Transverse colon (tissue), 4 donors: ENCODE measurements at regions not wholly inside any gene's neighbourhood (a gene's known extent, or its start where the extent isn't known, plus 50 kb on each side); places are given as distances from the start of the nearest gene placed in this dataset.

Experiments used
- DNase-seq: peaks from one replicate; pipeline ENCODE4 v3.0.0-alpha.2; 2019
- H3K27ac ChIP-seq, 4 donors: fragments of 200-600 bp; sonication (generic); 2 replicates each; pipeline ENCODE4 v1.5.1; 2016 to 2018; ENCODE audit warnings: inconsistent platforms in 4 of 4
- H3K27me3 ChIP-seq: fragments of 200-600 bp; sonication (generic); 2 replicates; pipeline ENCODE4 v1.5.1; 2017; ENCODE audit warnings: inconsistent platforms
- H3K36me3 ChIP-seq, 4 donors: fragments of 200-600 bp; sonication (generic); 2 replicates each; pipeline ENCODE4 v1.5.1; 2017 to 2019; ENCODE audit warnings: inconsistent platforms in 4 of 4
- H3K4me1 ChIP-seq, 4 donors: fragments of 200-600 bp; sonication (generic); 2 replicates each; pipeline ENCODE4 v1.5.1; 2017 to 2020; ENCODE audit warnings: inconsistent platforms in 4 of 4
- H3K4me3 ChIP-seq, 4 donors: fragments of 200-600 bp; sonication (generic); 1 replicate in 1 of 4; 2 replicates in 3 of 4; pipeline versions ENCODE4 v1.5.1 to v1.6.1; 2017 to 2019; ENCODE audit warnings: inconsistent platforms in 4 of 4
- H3K9me3 ChIP-seq, 2 donors: fragments of 200-600 bp; sonication (generic); 2 replicates each; pipeline ENCODE4 v1.5.1; 2017 to 2019; ENCODE audit warnings: inconsistent platforms in 2 of 2
- CTCF ChIP-seq, 5 experiments: fragments of 200-600 bp in 3 of 5; fragments of 450-650 bp in 2 of 5; sonication (generic) in 3 of 5; IDR thresholded peaks; 1 replicate in 2 of 5; 2 replicates in 3 of 5; pipeline ENCODE4 v1.5.1; 2016 to 2017; ENCODE audit warnings: antibody characterized with exemption in 5 of 5, inconsistent platforms in 3 of 5, mild to moderate bottlenecking in 2 of 5, moderate library complexity in 1 of 5
- EP300 ChIP-seq: sonication (generic); formaldehyde crosslinking; IDR thresholded peaks from one replicate; pipeline ENCODE4 v1.6.1; 2017; ENCODE audit warnings: antibody characterized with exemption, low read depth
- POLR2A ChIP-seq: fragments of 450-650 bp; IDR thresholded peaks from one replicate; pipeline ENCODE4 v1.6.1; 2016; ENCODE audit warnings: antibody characterized with exemption, mild to moderate bottlenecking, moderate library complexity
- POLR2AphosphoS5 ChIP-seq, 3 donors: sonication (generic); formaldehyde crosslinking; IDR thresholded peaks; one replicate each; pipeline ENCODE4 v1.6.1; 2016; ENCODE audit warnings: antibody characterized with exemption in 3 of 3
- WGBS, 2 donors: methylation state at CpG; one replicate each; pipeline ENCODE4 v1.1.5; 2018; ENCODE audit warnings: low coverage in 1 of 2; 5-methylcytosine and 5-hydroxymethylcytosine counted together
- in situ Hi-C, 4 donors: fragments of 200-750 bp; cut with MboI; loops; one replicate each; pipeline versions ENCODE4 v1.15.0 to v1.15.1; 2017; ENCODE audit warnings: low sequenced_read_pairs in 3 of 4, low pct_ligation_motif_present in 1 of 4, low pct_unique_long_range_greater_than_20kb in 1 of 4
- intact Hi-C: fragments of 100-400 bp; cut with DNase I; formaldehyde crosslinking; loops from one replicate; pipeline ENCODE4 v1.15.1; 2023; ENCODE audit warnings: low total_unique reads

- Histone ChIP-seq H3K9me3 (no peaks in the 10 kb centered on the region), H3K27me3 (no peaks in the 10 kb centered on the region), H3K4me3 (no peak overlapping the region), H3K27ac (peak overlapping the region; percentile 78 to 85 (median 80)), H3K36me3 (no peaks in the 10 kb centered on the region), H3K4me1 (peaks cover 17 to 71% (median 48%) of the 10 kb centered on the region in 4 donors)
- DNase-seq: no peak
- intact Hi-C loops (no loop called here), in situ Hi-C loops (loop anchor here in 1 of 4 donors (10.0 kb wide), 1 partner anchor 204 kb away; no protein-coding TSS in a partner anchor)
- TF ChIP-seq CTCF (IDR thresholded peaks at IDR 0.05) (no peak), POLR2AphosphoS5 (IDR thresholded peaks at IDR 0.05) (no peak), EP300 (no peak)
- WGBS, 2 donors: 61 to 67% methylated on average over 3 to 6 of the region's 6 CpGs
Observed at GRCh38 chr14:100440758-100441203, 117.6 kb downstream of the SLC25A47 start.

GRCh38 chr14:100441271-100441947, 118.3 kb downstream of the SLC25A47 start:
- 67 to 76% methylated on average over 1 to 6 of the region's 6 CpGs for WGBS, 2 donors
- Histone ChIP-seq H3K4me1 (peaks cover 17 to 65% (median 43%) of the 10 kb centered on the region in 4 donors), H3K4me3 (no peak overlapping the region), H3K36me3 (no peaks in the 10 kb centered on the region), H3K27me3 (no peaks in the 10 kb centered on the region), H3K9me3 (no peaks in the 10 kb centered on the region), H3K27ac (peak overlapping the region; percentile 4 to 85 (median 48))
- intact Hi-C loops: no loop called here
- DNase-seq: no peak
- in situ Hi-C loops: loop anchor here in 1 of 4 donors (10.0 kb wide), 1 partner anchor 203 kb away; no protein-coding TSS in a partner anchor
- no peak for TF ChIP-seq EP300
- no peak for TF ChIP-seq POLR2AphosphoS5 (IDR thresholded peaks at IDR 0.05)
- no peak for TF ChIP-seq CTCF (IDR thresholded peaks at IDR 0.05)
- TF ChIP-seq POLR2A: no peak

- peaks cover 17 to 58% (median 36%) of the 10 kb centered on the region in 4 donors for H3K4me1 ChIP-seq
- H3K27me3 ChIP-seq: no peaks in the 10 kb centered on the region
- H3K9me3 ChIP-seq: no peaks in the 10 kb centered on the region
- intact Hi-C loops (no loop called here), in situ Hi-C loops (loop anchor here in 1 of 4 donors (10.0 kb wide), 1 partner anchor 203 kb away; no protein-coding TSS in a partner anchor)
- TF ChIP-seq POLR2AphosphoS5 (IDR thresholded peaks at IDR 0.05) (no peak), CTCF (IDR thresholded peaks at IDR 0.05) (no peak), POLR2A (no peak), EP300 (no peak)
- no peaks in the 10 kb centered on the region for H3K36me3 ChIP-seq
- peak overlapping the region in 1 of 4 donors; percentile 85 for H3K27ac ChIP-seq
- DNase-seq: no peak
- no peak overlapping the region for H3K4me3 ChIP-seq
Observed at GRCh38 chr14:100442036-100442435, 118.9 kb downstream of the SLC25A47 start.

GRCh38 chr14:100442498-100443490, 119.7 kb downstream of the SLC25A47 start:
- TF ChIP-seq POLR2A: no peak
- no peak for TF ChIP-seq CTCF (IDR thresholded peaks at IDR 0.05)
- no peak for TF ChIP-seq EP300
- no peak for TF ChIP-seq POLR2AphosphoS5 (IDR thresholded peaks at IDR 0.05)

More at GRCh38 chr14:100442498-100443490, 119.7 kb downstream of the SLC25A47 start:
- H3K9me3 ChIP-seq: no peaks in the 10 kb centered on the region
- H3K4me3 ChIP-seq: no peak overlapping the region
- H3K4me1 ChIP-seq: peaks cover 17 to 52% (median 31%) of the 10 kb centered on the region in 4 donors
- no peak overlapping the region for H3K27ac ChIP-seq
- no peak for DNase-seq
- in situ Hi-C loops: loop anchor here in 1 of 4 donors (10.0 kb wide), 1 partner anchor 202 kb away; no protein-coding TSS in a partner anchor
- no peaks in the 10 kb centered on the region for H3K36me3 ChIP-seq
- intact Hi-C loops: no loop called here
- WGBS, 2 donors: 63 to 77% methylated on average over 8 to 13 of the region's 13 CpGs
- H3K27me3 ChIP-seq: no peaks in the 10 kb centered on the region
